K562 (cell line): ENCODE measurements at regions not wholly inside any gene's neighbourhood (a gene's known extent, or its start where the extent isn't known, plus 50 kb on each side); places are given as distances from the start of the nearest gene placed in this dataset.

Source experiments
- E2F4 ChIP-seq: sonication (generic); formaldehyde crosslinking; IDR thresholded peaks from 2 replicates; pipeline ENCODE4 v1.8.0; 2022; ENCODE audit warnings: mild to moderate bottlenecking, low read depth, missing genetic modification reagents
- SNAPC5 ChIP-seq: fragments of 250-450 bp; sonication (Bioruptor Pico); IDR thresholded peaks from 2 replicates; pipeline ENCODE4 v1.8.0; 2021; ENCODE audit warnings: moderate library complexity, mild to moderate bottlenecking, inconsistent platforms
- ZNF253 ChIP-seq: fragments of 250-450 bp; sonication (Bioruptor Pico); conservative IDR thresholded peaks from 2 replicates; pipeline ENCODE4 v1.6.1; 2021; ENCODE audit warnings: mild to moderate bottlenecking
- TF ChIP-seq, protein P1 (sequence below), 2 experiments: IDR thresholded peaks in 1 of 2; conservative IDR thresholded peaks in 1 of 2; 2 replicates each; pipeline ENCODE4 v1.6.1; 2016; ENCODE audit warnings: low read depth in 2 of 2, mild to moderate bottlenecking in 1 of 2, missing compliant biosample characterization in 1 of 2, missing genetic modification characterization in 1 of 2, moderate library complexity in 1 of 2

DNA sequence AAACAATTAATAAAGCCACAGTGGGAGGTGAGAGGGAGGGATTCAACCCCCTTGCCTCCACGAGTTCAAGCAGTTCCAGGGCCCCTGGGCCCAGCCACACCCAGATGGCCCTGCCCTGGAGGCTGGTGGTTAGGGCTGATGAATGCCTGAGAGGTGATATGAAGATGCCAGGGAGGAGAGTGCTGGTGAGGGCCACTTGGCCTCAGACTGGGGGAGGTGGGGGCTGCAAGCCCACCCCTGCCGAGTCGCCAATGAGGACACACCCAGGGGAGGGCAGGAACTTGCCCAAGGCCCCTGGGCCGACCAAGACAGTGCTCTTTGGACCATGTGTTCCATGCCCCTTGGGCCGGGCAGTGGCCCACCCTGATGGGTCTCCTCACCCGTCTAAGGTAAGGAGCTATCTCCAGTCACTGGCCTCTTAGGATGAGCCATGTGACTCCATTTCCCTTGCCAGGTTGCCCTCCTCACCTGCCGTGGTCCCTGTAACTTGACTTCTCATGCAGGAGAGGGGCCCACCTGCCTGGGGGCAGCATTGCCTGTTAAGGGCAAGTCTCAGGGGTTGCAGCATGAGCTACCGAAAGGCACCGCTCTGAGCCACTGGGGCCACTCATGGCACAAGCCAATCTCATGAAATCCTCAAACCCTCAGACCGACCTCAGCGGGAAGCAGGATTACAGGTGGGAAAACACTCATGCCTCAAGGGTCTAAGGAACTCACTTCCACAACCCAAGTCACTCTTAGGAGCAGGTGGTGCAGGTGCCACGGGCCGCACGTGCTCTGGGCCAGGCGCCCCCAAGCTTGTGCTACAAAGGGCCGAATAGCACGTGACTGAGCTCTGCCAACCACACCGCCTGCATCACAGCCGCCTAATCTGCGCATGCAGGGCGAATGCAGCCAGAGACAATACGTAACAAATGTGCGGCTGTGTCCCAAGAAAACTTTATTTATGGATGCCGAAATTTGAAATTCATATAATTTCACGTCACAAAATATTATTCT is 147.4 kb upstream of the MLN start (continued):
- TF ChIP-seq, protein P1, sequence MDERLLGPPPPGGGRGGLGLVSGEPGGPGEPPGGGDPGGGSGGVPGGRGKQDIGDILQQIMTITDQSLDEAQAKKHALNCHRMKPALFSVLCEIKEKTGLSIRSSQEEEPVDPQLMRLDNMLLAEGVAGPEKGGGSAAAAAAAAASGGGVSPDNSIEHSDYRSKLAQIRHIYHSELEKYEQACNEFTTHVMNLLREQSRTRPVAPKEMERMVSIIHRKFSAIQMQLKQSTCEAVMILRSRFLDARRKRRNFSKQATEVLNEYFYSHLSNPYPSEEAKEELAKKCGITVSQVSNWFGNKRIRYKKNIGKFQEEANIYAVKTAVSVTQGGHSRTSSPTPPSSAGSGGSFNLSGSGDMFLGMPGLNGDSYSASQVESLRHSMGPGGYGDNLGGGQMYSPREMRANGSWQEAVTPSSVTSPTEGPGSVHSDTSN (CRISPR knock-in tag; IDR thresholded peaks at IDR 0.05; ENCODE audit: low read depth): no peak
- TF ChIP-seq, protein P1 (tag; conservative IDR thresholded peaks at IDR 0.05; ENCODE audit: low read depth): no peak
- TF ChIP-seq ZNF253 (CRISPR knock-in tag) (no peak), E2F4 (no peak), SNAPC5 (no peak)
